ENCODE measurements at regions not wholly inside any gene's neighbourhood (a gene's known extent, or its start where the extent isn't known, plus 50 kb on each side); places are given as distances from the start of the nearest gene placed in this dataset.
A peak's percentile ranks its signal among the peaks of the same experiment; 100 is the strongest.

- POLR2A ChIA-PET: no interaction called here
- CTCF ChIA-PET: no interaction called here
- Histone ChIP-seq H3K4me3 (ENCODE audit: low read depth, low read length) (no peak overlapping the region), H3K27ac (ENCODE audit: low read depth, low read length) (no peak overlapping the region), H3K27me3 (ENCODE audit: control insufficient read depth, insufficient read depth, low read length) (no peaks in the 10 kb centered on the region), H3K9me3 (ENCODE audit: control insufficient read depth, insufficient read depth, low read length) (no peaks in the 10 kb centered on the region; the same call in 1 of the 2 replicates)
- TF ChIP-seq CTCF (IDR thresholded peaks at IDR 0.05; ENCODE audit: low read depth, low read length): no peak
- peak; percentile 6 for DNase-seq (ENCODE audit: low read depth, low spot score)
Observed at GRCh38 chr15:94177112-94177511, 54.2 kb upstream of the MCTP2 start.

DNA sequence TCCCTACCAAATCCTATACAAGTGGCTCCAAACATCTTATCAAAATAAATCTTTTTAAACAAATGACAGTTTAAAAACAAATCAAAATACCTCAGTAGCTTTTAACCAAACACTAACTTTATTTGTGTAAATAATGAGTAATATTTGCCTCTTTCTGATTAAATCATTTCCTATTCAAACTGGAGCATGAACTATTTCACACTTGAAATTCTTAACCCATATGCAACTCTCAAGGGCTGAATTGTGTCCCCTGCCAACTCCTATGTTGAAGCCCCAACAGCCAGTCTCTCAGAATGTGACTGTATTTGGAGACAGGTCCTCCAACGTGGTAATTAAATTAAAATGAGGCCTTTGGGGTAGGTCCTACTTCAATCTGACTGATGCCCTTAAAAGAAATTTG is 55.9 kb upstream of the MCTP2 start:
- DNase-seq (ENCODE audit: low read depth, low spot score): no peak
- Histone ChIP-seq H3K27ac (ENCODE audit: low read depth, low read length) (no peak overlapping the region), H3K9me3 (ENCODE audit: control insufficient read depth, insufficient read depth, low read length) (no peaks in the 10 kb centered on the region; the same call in 1 of the 2 replicates), H3K27me3 (ENCODE audit: control insufficient read depth, insufficient read depth, low read length) (no peaks in the 10 kb centered on the region), H3K4me3 (ENCODE audit: low read depth, low read length) (no peak overlapping the region)
- ChIA-PET POLR2A (no interaction called here), CTCF (no interaction called here)
- no peak for TF ChIP-seq CTCF (IDR thresholded peaks at IDR 0.05; ENCODE audit: low read depth, low read length)

DNA sequence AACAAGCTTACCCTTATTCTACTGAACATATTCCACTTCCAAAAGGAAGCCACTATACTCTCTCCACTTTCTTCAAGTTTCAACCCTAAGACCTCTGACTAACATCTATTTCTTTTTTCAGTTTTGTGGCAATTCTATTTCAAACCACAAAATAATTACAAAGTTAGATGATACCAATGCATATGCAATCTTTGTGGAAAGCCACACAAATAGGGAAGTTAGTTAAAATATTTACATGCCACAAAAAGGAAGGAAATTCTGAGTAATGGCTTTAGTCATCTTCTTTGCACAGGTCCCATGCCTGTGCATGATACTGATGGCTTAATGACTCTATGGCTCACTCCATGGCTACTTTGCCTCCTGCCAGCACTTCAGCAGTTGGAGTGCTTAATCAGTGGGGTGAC is 57.0 kb upstream of the MCTP2 start:
- Histone ChIP-seq H3K27ac (ENCODE audit: low read depth, low read length) (no peak overlapping the region), H3K9me3 (ENCODE audit: control insufficient read depth, insufficient read depth, low read length) (no peaks in the 10 kb centered on the region; the same call in 1 of the 2 replicates), H3K27me3 (ENCODE audit: control insufficient read depth, insufficient read depth, low read length) (no peaks in the 10 kb centered on the region), H3K4me3 (ENCODE audit: low read depth, low read length) (no peak overlapping the region)
- ChIA-PET POLR2A (no interaction called here), CTCF (interaction anchor here (1.0 to 1.5 kb wide), 3 partner anchors 10 to 153 kb away, joined by 4 to 12 read pairs (median 7); no protein-coding TSS in a partner anchor)
- DNase-seq (ENCODE audit: low read depth, low spot score): peak; percentile 50
- no peak for TF ChIP-seq CTCF (IDR thresholded peaks at IDR 0.05; ENCODE audit: low read depth, low read length)

GRCh38 chr15:94168250-94168649 is 63.1 kb upstream of the MCTP2 start:
- POLR2A ChIA-PET: no interaction called here
- DNase-seq (ENCODE audit: low read depth, low spot score): no peak

GRCh38 chr15:94164971-94165370 is 66.4 kb upstream of the MCTP2 start:
- Histone ChIP-seq H3K4me3 (ENCODE audit: low read depth, low read length) (no peak overlapping the region), H3K9me3 (ENCODE audit: control insufficient read depth, insufficient read depth, low read length) (no peaks in the 10 kb centered on the region; the same call in 1 of the 2 replicates), H3K27me3 (ENCODE audit: control insufficient read depth, insufficient read depth, low read length) (no peaks in the 10 kb centered on the region), H3K27ac (ENCODE audit: low read depth, low read length) (no peak overlapping the region)
- no peak for TF ChIP-seq CTCF (IDR thresholded peaks at IDR 0.05; ENCODE audit: low read depth, low read length)
- POLR2A ChIA-PET: no interaction called here
- CTCF ChIA-PET: interaction anchor here (0.7 to 9.2 kb wide), 25 partner anchors 9 to 257 kb away, joined by 3 to 366 read pairs (median 4); partner anchors contain the start of gene MCTP2
- DNase-seq (ENCODE audit: low read depth, low spot score): no peak

More at GRCh38 chr15:94168250-94168649, 63.1 kb upstream of the MCTP2 start:
- no peak overlapping the region for H3K4me3 ChIP-seq (ENCODE audit: low read depth, low read length)
- no peaks in the 10 kb centered on the region for H3K27me3 ChIP-seq (ENCODE audit: control insufficient read depth, insufficient read depth, low read length)
- no peak overlapping the region for H3K27ac ChIP-seq (ENCODE audit: low read depth, low read length)
- no peak for TF ChIP-seq CTCF (IDR thresholded peaks at IDR 0.05; ENCODE audit: low read depth, low read length)
- no peaks in the 10 kb centered on the region; the same call in 1 of the 2 replicates for H3K9me3 ChIP-seq (ENCODE audit: control insufficient read depth, insufficient read depth, low read length)
- CTCF ChIA-PET: interaction anchor here (1.5 kb wide), 1 partner anchor 156 kb away, joined by 3 read pairs; no protein-coding TSS in a partner anchor

Data from AG04450 (cell line).